ENCODE measurements at regions not wholly inside any gene's neighbourhood (a gene's known extent, or its start where the extent isn't known, plus 50 kb on each side); places are given as distances from the start of the nearest gene placed in this dataset.

- TF ChIP-seq, protein P1, sequence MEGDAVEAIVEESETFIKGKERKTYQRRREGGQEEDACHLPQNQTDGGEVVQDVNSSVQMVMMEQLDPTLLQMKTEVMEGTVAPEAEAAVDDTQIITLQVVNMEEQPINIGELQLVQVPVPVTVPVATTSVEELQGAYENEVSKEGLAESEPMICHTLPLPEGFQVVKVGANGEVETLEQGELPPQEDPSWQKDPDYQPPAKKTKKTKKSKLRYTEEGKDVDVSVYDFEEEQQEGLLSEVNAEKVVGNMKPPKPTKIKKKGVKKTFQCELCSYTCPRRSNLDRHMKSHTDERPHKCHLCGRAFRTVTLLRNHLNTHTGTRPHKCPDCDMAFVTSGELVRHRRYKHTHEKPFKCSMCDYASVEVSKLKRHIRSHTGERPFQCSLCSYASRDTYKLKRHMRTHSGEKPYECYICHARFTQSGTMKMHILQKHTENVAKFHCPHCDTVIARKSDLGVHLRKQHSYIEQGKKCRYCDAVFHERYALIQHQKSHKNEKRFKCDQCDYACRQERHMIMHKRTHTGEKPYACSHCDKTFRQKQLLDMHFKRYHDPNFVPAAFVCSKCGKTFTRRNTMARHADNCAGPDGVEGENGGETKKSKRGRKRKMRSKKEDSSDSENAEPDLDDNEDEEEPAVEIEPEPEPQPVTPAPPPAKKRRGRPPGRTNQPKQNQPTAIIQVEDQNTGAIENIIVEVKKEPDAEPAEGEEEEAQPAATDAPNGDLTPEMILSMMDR (IDR thresholded peaks at IDR 0.05) = no peak
- TF ChIP-seq POLR2A (IDR thresholded peaks at IDR 0.05) = no peak
- TF ChIP-seq POLR2AphosphoS5 (IDR thresholded peaks at IDR 0.05) = peak in 1 of 2 donors; percentile 9
- no peak for TF ChIP-seq EP300 (IDR thresholded peaks at IDR 0.05)
Observed at GRCh38 chr2:240259201-240259923, 118.9 kb upstream of the OTOS start.
